ENCODE measurements at regions not wholly inside any gene's neighbourhood (a gene's known extent, or its start where the extent isn't known, plus 50 kb on each side); places are given as distances from the start of the nearest gene placed in this dataset.
A peak's percentile ranks its signal among the peaks of the same experiment; 100 is the strongest.

DNA sequence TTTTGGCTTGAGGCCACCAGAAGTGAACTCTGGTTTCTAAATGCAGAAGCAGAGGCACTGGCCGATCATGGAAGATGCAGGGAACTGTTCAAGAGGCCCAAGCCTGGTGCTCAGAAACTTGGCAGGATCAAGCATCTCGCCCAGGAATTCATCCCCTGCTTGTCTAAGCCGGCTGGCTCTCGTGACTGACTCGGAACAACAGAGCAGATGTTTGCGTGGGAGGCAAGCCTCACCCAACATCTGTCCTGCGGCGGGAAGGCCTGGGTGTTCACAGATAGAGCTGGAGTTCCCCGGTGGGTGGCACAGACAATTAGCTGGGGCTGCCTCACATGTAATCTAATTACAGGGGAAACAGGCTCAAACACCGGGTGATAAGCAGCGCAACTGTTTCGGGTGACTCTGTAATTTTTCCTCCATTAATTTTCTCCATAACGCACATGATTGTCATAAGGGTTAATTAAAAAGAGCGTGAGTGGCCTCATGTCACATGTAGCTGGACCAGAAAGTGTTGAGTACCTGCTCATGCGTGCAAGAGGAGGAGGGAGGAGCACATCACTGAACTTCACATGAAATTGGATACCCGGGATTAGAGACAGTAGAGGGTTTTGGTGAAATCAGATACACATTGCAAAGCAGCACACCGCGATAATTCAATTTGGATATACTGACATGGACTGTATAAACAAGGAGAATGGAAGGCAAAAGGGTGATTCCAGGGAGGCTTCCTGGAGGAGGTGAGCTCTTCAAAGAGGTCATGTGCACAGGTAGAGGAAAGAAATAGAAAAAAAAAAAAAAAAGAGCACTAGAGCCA is 180.0 kb downstream of the ETS2 start (continued):
- TF ChIP-seq ZNF792 (tag by site-specific recombination; IDR thresholded peaks at IDR 0.05) (no peak), ZNF639 (tag by site-specific recombination; IDR thresholded peaks at IDR 0.05) (peak; percentile 90), ZNF521 (tag by site-specific recombination; IDR thresholded peaks at IDR 0.05) (no peak), HIC1 (tag by site-specific recombination; IDR thresholded peaks at IDR 0.05) (no peak), ZNF658 (tag by site-specific recombination; IDR thresholded peaks at IDR 0.05) (no peak), ZNF623 (tag by site-specific recombination; IDR thresholded peaks at IDR 0.05) (0 out of 2 replicates have a peak, but pooled peaks have one; percentile 10), PRDM4 (tag by site-specific recombination; IDR thresholded peaks at IDR 0.05) (peak; percentile 92), ZNF660 (tag by site-specific recombination; IDR thresholded peaks at IDR 0.05) (no peak; the same call in 1 of the 2 replicates), ZNF514 (tag by site-specific recombination; IDR thresholded peaks at IDR 0.05) (no peak), PRDM1 (tag by site-specific recombination; IDR thresholded peaks at IDR 0.05) (no peak; the same call in 1 of the 2 replicates), ZNF530 (tag by site-specific recombination; IDR thresholded peaks at IDR 0.05; ENCODE audit: low read depth) (no peak; the same call in 1 of the 2 replicates), ZFP41 (tag by site-specific recombination; IDR thresholded peaks at IDR 0.05; ENCODE audit: borderline replicate concordance) (no peak), ZBTB8A (tag by site-specific recombination; IDR thresholded peaks at IDR 0.05) (peak; percentile 77), MYNN (tag by site-specific recombination; IDR thresholded peaks at IDR 0.05; ENCODE audit: borderline replicate concordance) (no peak), ZNF473 (tag by site-specific recombination; IDR thresholded peaks at IDR 0.05) (no peak), ZNF423 (tag by site-specific recombination; IDR thresholded peaks at IDR 0.05) (peak; percentile 79), HOXC10 (CRISPR knock-in tag; IDR thresholded peaks at IDR 0.05) (no peak), REPIN1 (tag by site-specific recombination; IDR thresholded peaks at IDR 0.05; ENCODE audit: low read depth) (peak; percentile 61; the same call in 1 of the 2 replicates), SALL2 (tag by site-specific recombination; IDR thresholded peaks at IDR 0.05; ENCODE audit: borderline replicate concordance) (no peak), ZNF596 (tag by site-specific recombination; IDR thresholded peaks at IDR 0.05) (peak; percentile 84), ZNF629 (tag by site-specific recombination; IDR thresholded peaks at IDR 0.05) (peak; percentile 90), ZNF341 (tag by site-specific recombination; IDR thresholded peaks at IDR 0.05; ENCODE audit: low read depth) (peak; percentile 86)
- TF ChIP-seq, protein P1, sequence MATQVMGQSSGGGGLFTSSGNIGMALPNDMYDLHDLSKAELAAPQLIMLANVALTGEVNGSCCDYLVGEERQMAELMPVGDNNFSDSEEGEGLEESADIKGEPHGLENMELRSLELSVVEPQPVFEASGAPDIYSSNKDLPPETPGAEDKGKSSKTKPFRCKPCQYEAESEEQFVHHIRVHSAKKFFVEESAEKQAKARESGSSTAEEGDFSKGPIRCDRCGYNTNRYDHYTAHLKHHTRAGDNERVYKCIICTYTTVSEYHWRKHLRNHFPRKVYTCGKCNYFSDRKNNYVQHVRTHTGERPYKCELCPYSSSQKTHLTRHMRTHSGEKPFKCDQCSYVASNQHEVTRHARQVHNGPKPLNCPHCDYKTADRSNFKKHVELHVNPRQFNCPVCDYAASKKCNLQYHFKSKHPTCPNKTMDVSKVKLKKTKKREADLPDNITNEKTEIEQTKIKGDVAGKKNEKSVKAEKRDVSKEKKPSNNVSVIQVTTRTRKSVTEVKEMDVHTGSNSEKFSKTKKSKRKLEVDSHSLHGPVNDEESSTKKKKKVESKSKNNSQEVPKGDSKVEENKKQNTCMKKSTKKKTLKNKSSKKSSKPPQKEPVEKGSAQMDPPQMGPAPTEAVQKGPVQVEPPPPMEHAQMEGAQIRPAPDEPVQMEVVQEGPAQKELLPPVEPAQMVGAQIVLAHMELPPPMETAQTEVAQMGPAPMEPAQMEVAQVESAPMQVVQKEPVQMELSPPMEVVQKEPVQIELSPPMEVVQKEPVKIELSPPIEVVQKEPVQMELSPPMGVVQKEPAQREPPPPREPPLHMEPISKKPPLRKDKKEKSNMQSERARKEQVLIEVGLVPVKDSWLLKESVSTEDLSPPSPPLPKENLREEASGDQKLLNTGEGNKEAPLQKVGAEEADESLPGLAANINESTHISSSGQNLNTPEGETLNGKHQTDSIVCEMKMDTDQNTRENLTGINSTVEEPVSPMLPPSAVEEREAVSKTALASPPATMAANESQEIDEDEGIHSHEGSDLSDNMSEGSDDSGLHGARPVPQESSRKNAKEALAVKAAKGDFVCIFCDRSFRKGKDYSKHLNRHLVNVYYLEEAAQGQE (tag by site-specific recombination; IDR thresholded peaks at IDR 0.05), result no peak
- TF ChIP-seq, protein P2, sequence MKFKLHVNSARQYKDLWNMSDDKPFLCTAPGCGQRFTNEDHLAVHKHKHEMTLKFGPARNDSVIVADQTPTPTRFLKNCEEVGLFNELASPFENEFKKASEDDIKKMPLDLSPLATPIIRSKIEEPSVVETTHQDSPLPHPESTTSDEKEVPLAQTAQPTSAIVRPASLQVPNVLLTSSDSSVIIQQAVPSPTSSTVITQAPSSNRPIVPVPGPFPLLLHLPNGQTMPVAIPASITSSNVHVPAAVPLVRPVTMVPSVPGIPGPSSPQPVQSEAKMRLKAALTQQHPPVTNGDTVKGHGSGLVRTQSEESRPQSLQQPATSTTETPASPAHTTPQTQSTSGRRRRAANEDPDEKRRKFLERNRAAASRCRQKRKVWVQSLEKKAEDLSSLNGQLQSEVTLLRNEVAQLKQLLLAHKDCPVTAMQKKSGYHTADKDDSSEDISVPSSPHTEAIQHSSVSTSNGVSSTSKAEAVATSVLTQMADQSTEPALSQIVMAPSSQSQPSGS (tag by site-specific recombination; IDR thresholded peaks at IDR 0.05; ENCODE audit: low read depth), result no peak; the same call in 1 of the 2 replicates
- TF ChIP-seq, protein P3, sequence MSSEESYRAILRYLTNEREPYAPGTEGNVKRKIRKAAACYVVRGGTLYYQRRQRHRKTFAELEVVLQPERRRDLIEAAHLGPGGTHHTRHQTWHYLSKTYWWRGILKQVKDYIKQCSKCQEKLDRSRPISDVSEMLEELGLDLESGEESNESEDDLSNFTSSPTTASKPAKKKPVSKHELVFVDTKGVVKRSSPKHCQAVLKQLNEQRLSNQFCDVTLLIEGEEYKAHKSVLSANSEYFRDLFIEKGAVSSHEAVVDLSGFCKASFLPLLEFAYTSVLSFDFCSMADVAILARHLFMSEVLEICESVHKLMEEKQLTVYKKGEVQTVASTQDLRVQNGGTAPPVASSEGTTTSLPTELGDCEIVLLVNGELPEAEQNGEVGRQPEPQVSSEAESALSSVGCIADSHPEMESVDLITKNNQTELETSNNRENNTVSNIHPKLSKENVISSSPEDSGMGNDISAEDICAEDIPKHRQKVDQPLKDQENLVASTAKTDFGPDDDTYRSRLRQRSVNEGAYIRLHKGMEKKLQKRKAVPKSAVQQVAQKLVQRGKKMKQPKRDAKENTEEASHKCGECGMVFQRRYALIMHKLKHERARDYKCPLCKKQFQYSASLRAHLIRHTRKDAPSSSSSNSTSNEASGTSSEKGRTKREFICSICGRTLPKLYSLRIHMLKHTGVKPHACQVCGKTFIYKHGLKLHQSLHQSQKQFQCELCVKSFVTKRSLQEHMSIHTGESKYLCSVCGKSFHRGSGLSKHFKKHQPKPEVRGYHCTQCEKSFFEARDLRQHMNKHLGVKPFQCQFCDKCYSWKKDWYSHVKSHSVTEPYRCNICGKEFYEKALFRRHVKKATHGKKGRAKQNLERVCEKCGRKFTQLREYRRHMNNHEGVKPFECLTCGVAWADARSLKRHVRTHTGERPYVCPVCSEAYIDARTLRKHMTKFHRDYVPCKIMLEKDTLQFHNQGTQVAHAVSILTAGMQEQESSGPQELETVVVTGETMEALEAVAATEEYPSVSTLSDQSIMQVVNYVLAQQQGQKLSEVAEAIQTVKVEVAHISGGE (tag by site-specific recombination; conservative IDR thresholded peaks at IDR 0.05; ENCODE audit: low read depth), result no peak
